GM12865 (cell line): ENCODE measurements at regions not wholly inside any gene's neighbourhood (a gene's known extent, or its start where the extent isn't known, plus 50 kb on each side); places are given as distances from the start of the nearest gene placed in this dataset.

Source experiments
- DNase-seq: peaks from one replicate; pipeline ENCODE4 v3.0.0; 2010; ENCODE audit warnings: low read depth
- H3K4me3 ChIP-seq: 2 replicates; pipeline ENCODE4 v1.5.1; 2011; ENCODE audit warnings: mild to moderate bottlenecking, low read depth, low read length, control low read depth
- TF ChIP-seq, protein P1 (sequence below): IDR thresholded peaks from 2 replicates; pipeline ENCODE4 v1.5.1; 2011; ENCODE audit warnings: low read length, control low read depth, low read depth, inconsistent platforms; ENCODE audit not compliant: insufficient read depth; ENCODE audit errors: missing control alignments

DNA sequence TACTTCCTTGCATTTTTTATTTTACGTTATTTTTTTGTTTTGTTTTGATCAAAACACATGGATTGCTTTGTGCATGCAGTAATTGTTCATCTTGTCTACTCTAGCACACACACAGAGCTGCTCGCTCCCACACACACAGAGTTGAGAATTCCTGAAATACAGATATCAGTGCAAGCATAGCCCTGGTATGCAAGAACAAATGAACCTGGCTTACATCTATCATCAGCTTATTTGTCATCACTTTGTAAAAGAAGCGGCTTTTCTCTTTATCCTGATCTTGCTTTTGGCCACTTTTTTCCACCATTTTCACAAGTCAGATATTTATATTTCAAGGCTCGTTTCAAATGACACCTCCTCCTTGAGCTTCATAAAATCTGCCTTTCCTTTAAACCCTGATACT, 1435.7 kb downstream of the MAT2B start:
- no peak for DNase-seq
- no peak overlapping the region for H3K4me3 ChIP-seq
- TF ChIP-seq, protein P1, sequence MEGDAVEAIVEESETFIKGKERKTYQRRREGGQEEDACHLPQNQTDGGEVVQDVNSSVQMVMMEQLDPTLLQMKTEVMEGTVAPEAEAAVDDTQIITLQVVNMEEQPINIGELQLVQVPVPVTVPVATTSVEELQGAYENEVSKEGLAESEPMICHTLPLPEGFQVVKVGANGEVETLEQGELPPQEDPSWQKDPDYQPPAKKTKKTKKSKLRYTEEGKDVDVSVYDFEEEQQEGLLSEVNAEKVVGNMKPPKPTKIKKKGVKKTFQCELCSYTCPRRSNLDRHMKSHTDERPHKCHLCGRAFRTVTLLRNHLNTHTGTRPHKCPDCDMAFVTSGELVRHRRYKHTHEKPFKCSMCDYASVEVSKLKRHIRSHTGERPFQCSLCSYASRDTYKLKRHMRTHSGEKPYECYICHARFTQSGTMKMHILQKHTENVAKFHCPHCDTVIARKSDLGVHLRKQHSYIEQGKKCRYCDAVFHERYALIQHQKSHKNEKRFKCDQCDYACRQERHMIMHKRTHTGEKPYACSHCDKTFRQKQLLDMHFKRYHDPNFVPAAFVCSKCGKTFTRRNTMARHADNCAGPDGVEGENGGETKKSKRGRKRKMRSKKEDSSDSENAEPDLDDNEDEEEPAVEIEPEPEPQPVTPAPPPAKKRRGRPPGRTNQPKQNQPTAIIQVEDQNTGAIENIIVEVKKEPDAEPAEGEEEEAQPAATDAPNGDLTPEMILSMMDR, result no peak

DNA sequence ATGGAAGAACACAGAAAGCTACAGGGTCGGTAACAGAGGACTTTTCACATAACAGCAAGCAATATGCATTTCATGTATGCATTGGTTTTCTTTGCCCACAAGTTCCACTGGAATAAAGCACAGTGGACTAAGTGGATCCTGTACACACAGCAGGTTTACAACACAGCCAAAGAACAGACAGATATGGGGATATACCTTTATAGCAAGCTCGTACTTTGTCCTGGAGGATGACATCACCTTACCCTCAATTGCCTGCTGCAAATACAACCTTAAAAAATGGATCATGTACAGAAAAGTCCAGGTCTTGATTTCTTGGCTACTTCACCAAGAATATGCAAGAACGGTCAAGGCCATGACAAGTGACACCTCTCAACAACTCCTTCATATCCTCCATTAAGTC, 1445.5 kb downstream of the MAT2B start:
- no peak for DNase-seq
- no peak overlapping the region for H3K4me3 ChIP-seq
- TF ChIP-seq, protein P1, result no peak

- TF ChIP-seq, protein P1, result no peak
- H3K4me3 ChIP-seq, result no peak overlapping the region
- DNase-seq, result no peak
Observed at GRCh38 chr5:164951570-164951969, 1446.2 kb downstream of the MAT2B start.

DNA sequence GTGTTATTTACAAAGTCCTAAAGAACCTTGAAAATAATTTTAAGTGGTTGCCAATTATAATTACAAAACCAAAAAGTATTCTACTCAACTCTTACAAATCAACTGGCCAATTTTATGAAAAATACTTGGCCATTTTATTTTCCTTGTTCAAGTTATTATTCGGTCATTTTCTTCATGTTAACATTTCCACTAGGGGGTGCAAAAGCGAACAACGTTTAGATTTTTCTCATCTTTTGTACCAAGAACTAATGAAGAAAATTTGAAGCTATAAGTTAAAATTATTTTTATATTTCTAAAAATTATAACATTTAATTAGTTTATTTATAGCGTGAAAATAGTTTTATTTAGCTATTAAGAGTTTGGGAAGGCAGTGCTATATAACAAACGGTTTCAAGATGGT, 1453.3 kb downstream of the MAT2B start:
- no peak overlapping the region for H3K4me3 ChIP-seq
- DNase-seq, result no peak
- TF ChIP-seq, protein P1, result no peak

DNA sequence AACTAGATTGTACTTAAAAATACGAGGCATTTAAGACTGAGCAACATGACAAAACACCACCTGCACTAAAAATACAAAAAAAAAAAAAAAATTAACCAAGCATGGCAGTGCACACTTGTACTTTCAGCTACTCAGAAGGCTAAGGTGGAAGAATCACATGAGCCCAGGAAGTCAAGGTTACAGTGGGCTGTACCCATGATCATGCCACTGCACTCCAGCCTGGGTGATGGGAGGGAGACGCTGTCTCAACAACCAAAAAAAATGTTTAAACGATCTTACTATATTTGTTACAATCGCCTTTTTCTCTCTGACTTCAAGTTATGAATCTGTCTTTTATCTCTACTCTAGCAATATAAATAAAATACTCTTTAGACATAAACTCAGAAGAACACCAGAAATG, 1454.3 kb downstream of the MAT2B start:
- DNase-seq, result no peak
- TF ChIP-seq, protein P1, result no peak
- no peak overlapping the region for H3K4me3 ChIP-seq

DNA sequence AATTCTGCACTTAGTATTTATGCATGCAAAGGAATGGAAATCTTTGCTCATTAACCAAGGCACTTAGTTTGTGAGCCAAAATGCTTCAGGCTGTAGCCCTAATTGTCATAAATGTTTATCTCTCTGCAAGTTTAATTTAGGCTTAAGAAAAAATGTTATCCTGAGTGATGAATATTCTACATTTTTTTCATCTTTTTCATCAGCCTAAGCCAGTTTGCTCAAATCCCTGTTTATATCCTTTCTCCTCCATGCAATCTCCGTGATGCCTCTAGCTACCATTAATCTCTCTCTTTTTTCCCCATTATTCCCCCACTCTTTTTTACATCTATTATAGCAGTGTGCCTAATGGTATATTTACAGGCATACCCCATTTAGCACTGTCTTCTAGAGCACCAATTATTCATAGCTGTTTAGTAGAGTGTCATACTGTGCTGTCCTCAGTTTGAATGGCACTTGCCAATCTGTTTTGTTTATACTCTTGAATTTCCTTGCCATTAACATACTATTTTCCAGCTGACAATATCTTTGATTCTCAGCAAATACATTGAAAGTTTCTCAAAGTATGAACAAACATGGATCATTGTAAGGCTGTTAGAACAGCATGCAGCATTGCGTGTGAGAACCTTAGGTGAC, 1457.0 kb downstream of the MAT2B start:
- no peak for DNase-seq
- TF ChIP-seq, protein P1, result no peak
- H3K4me3 ChIP-seq, result no peak overlapping the region

DNA sequence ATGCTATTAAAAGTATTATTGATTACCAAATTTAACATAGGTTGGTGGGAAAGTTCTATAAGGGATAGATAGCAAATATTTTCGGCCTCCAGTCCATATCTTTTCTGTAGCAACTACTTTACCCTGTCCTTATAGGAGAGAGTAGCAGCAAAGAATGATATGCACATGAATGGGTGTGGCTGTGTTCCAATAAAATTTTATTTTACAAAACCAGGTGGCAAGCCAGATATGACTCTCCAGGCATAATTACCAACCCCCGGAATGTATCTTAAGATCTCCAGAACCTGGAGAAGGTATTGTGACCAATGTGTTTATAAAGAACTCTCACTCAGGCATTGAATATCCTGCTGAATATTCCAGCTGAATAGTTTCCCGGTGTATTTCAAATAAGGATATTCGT, 1461.2 kb downstream of the MAT2B start:
- TF ChIP-seq, protein P1, result no peak
- H3K4me3 ChIP-seq, result no peak overlapping the region
- no peak for DNase-seq
